NCI-H2107 treated with DMSO at 0.1 percent for 48 hours (cell line): ENCODE measurements at regions not wholly inside any gene's neighbourhood (a gene's known extent, or its start where the extent isn't known, plus 50 kb on each side); places are given as distances from the start of the nearest gene placed in this dataset.

Experiments
- DNase-seq: peaks from one replicate; lab custom pipeline; 2025; ENCODE audit not compliant: unreplicated experiment; lab: John Stamatoyannopoulos, UW

- no peak for DNase-seq
Measured at GRCh38 chr20:19945732-19946670, 71.2 kb upstream of the NAA20 start.

- no peak for DNase-seq
Measured at GRCh38 chr20:19947611-19948264, 69.4 kb upstream of the NAA20 start.

GRCh38 chr20:19949195-19949867 is 67.8 kb upstream of the NAA20 start:
- DNase-seq: no peak

GRCh38 chr20:19950042-19950441 is 67.1 kb upstream of the NAA20 start:
- no peak for DNase-seq

DNA sequence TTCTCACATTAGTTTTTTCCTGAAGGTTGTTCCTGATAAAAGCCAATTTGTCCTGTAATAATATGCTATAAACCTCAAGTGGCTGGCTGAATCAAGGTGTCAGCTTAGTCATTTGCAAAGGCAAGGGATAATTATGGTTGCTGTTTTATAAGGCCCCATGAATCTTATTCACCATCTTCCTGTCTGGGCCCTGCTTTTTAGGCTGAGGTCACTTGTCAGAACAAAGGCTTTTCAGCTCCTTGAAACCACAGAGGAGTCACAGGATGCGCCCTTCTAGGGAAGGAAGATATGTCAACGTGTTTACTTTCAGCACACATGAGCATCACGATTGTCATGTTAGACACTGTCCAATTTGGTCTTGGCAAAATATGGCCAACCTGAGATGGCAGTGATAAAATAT is 64.8 kb upstream of the NAA20 start:
- no peak for DNase-seq

DNA sequence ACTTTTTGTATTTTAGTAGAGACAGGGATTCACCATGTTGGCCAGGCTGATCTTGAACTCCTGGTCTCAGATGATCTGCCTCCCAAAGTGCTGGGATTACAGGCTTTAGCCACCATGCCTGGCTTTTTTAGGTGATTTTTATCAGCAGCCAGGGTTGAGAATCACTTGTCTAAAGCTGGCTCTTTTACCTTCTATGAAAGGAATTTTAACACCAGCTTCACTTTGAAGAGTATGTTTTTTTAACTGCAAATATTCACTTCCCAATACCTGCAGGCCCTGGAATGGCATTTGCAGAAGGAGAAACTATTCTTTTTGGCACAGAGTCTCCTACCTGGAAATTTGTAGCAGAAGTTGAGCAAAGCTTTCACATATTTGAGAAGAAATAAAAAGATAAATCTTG is 63.6 kb upstream of the NAA20 start:
- no peak for DNase-seq

DNA sequence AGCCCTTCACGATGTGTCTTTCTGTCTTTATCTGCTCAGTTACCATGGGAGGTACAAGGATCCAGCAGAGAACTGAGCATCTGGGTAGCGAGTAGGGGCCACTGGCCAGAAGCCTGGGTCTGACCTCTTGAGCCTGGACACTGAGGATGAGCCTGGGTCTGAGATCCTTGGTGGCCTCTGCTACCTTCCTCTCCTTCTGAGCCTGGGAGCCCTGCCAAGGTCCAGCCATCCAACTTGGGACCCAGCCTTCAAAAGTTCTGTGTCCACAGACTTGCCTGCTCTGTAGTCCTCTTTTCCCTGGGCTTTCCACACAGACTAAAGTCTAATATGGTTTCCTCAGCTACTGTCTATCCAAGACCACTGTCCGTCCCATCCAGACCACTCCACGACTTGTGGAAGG is 60.2 kb upstream of the NAA20 start:
- DNase-seq: no peak

- no peak for DNase-seq
Measured at GRCh38 chr20:19958219-19958618, 58.9 kb upstream of the NAA20 start.

- DNase-seq: no peak
Measured at GRCh38 chr20:19958928-19959327, 58.2 kb upstream of the NAA20 start.

DNA sequence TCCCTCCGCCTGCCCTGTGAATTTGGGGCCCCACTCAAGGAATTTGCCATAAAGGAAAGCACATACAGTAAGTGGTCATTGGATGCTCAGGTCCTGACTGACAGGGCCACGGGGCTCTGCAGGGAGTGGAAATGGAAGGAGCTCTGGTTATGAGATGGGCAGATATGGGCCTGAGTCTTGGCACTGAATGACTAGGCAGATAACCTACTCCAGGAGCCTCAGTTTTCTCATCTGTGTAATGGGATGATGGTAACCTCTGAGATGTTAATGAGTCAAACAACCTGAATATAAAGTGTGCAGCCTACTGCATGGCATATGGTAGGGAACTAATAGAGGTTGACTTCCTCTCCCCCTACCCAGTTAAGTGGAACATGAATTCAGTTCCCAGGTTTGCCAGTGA is 56.4 kb upstream of the NAA20 start:
- DNase-seq: no peak

DNA sequence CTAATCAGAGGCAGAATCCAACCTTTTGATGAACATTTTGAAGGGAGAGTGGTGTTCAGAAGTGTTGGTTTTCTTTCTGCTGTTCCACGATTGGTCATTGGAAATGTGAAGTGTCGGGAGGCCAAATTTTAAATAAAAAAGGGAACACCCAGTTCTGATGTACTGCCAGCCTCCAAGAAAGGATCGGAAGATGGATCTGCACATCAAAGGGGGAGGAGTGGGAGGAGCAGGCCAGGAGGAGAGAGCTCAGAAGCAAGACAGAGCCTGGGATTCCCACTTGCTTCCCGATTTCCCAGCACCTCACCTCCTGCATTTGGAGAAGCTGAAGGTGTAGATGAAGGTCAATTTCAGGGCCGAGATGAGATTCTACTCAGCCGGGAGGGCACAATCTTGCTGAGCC is 55.9 kb upstream of the NAA20 start:
- no peak for DNase-seq

DNA sequence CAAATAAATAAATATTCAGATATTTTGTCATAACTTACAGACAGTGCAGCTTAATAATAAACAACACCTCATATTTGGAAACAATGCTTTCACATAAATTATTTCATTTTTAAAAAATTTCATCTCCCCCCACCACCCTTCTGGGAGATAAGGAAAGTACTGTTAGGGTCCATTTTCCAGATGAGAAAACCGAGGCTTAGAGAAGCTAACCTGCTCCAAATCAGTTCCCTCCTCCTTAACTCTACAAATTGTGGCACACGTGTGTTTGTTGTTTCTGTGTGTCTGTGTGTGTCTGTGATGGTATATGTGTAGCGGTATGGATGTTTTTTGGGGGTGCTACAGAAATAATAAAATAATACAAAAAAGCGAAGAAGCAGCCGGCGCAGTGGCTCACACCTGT is 54.2 kb upstream of the NAA20 start:
- no peak for DNase-seq

GRCh38 chr20:19964289-19965265 is 52.6 kb upstream of the NAA20 start:
- no peak for DNase-seq

GRCh38 chr20:19966840-19967239 is 50.3 kb upstream of the NAA20 start:
- DNase-seq: no peak
